ENCODE measurements at regions not wholly inside any gene's neighbourhood (a gene's known extent, or its start where the extent isn't known, plus 50 kb on each side); places are given as distances from the start of the nearest gene placed in this dataset.

DNA sequence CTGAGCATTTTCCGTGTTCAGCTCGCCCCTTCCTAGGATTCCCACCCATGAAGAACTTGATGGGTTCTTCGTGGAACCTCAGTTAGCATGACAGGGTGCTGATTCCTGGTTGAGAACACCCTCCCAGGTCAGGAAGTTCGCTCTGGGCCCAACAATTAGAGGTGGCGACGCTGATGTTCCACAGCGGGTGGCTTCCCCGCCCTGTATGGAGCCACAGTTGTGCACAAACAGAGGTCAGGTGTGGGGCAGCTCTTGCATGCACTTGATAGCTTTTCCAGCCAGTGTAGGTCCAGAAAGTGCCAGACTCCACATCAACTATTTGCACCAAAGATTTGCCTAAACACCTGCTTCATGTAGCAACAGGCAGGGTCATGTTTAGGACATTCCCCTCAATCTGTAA is 788.2 kb downstream of the MED13L start:
- no peak overlapping the region for H3K27ac Mint-ChIP-seq
- DNase-seq = no peak
- TF ChIP-seq, protein P1, sequence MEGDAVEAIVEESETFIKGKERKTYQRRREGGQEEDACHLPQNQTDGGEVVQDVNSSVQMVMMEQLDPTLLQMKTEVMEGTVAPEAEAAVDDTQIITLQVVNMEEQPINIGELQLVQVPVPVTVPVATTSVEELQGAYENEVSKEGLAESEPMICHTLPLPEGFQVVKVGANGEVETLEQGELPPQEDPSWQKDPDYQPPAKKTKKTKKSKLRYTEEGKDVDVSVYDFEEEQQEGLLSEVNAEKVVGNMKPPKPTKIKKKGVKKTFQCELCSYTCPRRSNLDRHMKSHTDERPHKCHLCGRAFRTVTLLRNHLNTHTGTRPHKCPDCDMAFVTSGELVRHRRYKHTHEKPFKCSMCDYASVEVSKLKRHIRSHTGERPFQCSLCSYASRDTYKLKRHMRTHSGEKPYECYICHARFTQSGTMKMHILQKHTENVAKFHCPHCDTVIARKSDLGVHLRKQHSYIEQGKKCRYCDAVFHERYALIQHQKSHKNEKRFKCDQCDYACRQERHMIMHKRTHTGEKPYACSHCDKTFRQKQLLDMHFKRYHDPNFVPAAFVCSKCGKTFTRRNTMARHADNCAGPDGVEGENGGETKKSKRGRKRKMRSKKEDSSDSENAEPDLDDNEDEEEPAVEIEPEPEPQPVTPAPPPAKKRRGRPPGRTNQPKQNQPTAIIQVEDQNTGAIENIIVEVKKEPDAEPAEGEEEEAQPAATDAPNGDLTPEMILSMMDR (IDR thresholded peaks at IDR 0.05) = no peak
- H3K36me3 Mint-ChIP-seq (ENCODE audit: low read depth) = no peaks in the 10 kb centered on the region
- H3K9me3 Mint-ChIP-seq = peaks cover 5% of the 10 kb centered on the region
- peaks cover 6% of the 10 kb centered on the region for H3K27me3 Mint-ChIP-seq (ENCODE audit: insufficient read depth)
- H3K4me1 Mint-ChIP-seq (ENCODE audit: low read depth) = no peaks in the 10 kb centered on the region
- no peak overlapping the region for H3K4me3 Mint-ChIP-seq

DNA sequence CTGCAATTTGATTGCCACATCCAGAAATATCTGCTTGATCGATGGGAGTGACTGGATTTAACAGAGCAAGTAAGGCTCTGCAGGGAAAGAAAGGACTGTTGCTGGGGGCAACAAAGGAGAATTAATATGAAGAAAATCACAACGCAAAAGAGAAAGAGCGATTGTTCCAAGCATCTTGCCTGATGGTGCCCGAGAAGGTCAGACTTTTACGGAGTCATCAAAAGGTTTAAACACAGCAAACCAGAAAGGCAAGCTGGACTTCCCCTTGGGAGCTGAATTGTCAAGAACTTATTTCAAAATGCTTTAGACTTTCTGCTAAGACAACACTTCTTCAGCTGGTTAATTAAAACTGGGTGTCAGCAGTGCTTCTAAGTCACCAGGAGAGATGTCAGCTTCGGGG is 791.5 kb downstream of the MED13L start:
- Mint-ChIP-seq H3K27ac (no peak overlapping the region), H3K4me3 (no peak overlapping the region), H3K4me1 (ENCODE audit: low read depth) (no peaks in the 10 kb centered on the region; the same call in 1 of the 2 replicates), H3K27me3 (ENCODE audit: insufficient read depth) (peaks cover 6% of the 10 kb centered on the region), H3K36me3 (ENCODE audit: low read depth) (no peaks in the 10 kb centered on the region), H3K9me3 (no peaks in the 10 kb centered on the region; the same call in 1 of the 2 replicates)
- no peak for DNase-seq
- TF ChIP-seq, protein P1 (IDR thresholded peaks at IDR 0.05) = no peak

DNA sequence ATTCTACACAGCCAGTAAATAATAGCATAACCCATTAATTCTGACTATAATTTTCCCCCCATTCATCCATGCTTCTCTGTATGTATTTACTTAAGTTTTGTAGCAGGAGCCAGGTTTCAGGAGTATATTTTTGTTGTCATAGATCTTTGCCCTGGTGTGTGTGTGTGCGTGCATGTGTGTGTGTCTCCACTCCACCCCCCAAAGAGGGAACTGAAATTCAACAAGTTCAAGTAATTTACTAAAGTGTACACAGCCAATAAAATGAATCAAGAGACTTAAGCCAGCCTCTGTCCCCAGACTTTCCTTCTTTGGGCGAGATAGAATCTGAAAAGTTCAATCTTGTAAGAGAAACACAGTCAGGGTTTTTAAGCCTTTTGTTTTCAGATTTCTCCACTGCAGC is 792.0 kb downstream of the MED13L start:
- no peak overlapping the region for H3K27ac Mint-ChIP-seq
- no peak for DNase-seq
- H3K4me1 Mint-ChIP-seq (ENCODE audit: low read depth) = no peaks in the 10 kb centered on the region; the same call in 1 of the 2 replicates
- TF ChIP-seq, protein P1 (IDR thresholded peaks at IDR 0.05) = no peak
- no peaks in the 10 kb centered on the region; the same call in 1 of the 2 replicates for H3K9me3 Mint-ChIP-seq
- peaks cover 6% of the 10 kb centered on the region for H3K27me3 Mint-ChIP-seq (ENCODE audit: insufficient read depth)
- no peak overlapping the region for H3K4me3 Mint-ChIP-seq
- H3K36me3 Mint-ChIP-seq (ENCODE audit: low read depth) = no peaks in the 10 kb centered on the region

DNA sequence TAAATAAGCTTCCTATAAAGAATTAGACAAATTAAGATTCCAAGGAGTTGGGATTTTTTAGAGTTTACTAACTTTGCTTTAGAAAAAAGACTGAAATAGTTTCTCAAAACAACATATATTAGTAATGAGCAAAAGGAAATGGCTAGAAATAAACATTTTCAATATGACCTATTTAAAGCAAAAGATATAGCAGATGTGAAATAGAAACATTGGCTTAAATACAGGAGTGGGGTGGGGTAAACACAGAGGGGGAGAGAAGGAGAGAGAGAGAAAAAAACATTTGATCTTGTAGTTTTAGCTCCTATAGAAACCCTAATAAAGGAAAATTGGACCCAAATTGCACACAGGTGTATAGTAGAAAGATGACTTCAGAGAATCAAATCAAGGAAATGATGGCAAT is 794.5 kb downstream of the MED13L start:
- TF ChIP-seq, protein P1 (IDR thresholded peaks at IDR 0.05) = no peak
- DNase-seq = no peak
- Mint-ChIP-seq H3K27ac (no peak overlapping the region), H3K4me3 (no peak overlapping the region), H3K4me1 (ENCODE audit: low read depth) (no peaks in the 10 kb centered on the region; the same call in 1 of the 2 replicates), H3K36me3 (ENCODE audit: low read depth) (no peaks in the 10 kb centered on the region), H3K27me3 (ENCODE audit: insufficient read depth) (peaks cover 6% of the 10 kb centered on the region), H3K9me3 (no peaks in the 10 kb centered on the region; the same call in 1 of the 2 replicates)

DNA sequence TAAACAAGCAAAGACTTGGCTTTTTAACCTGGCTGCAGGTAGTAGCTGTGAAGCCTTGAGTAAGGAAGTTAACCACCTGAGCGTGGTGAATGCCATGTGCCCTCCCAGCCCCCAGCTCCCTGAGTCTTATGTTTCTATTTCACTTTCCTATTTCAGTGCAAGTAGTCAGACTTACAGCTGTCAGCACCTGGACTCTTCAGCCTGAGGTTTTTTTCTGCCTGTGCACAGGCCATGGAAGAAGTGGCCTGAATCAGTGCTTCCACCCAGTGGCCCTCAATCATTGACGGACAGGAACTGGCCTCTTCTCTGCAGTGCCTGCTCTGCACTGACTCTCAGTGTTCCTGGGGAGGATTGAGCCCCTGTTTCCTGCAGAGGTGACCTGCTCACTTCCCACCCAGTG is 796.4 kb downstream of the MED13L start:
- Mint-ChIP-seq H3K4me1 (ENCODE audit: low read depth) (no peaks in the 10 kb centered on the region; the same call in 1 of the 2 replicates), H3K27ac (no peak overlapping the region), H3K4me3 (no peak overlapping the region), H3K27me3 (ENCODE audit: insufficient read depth) (peaks cover 1% of the 10 kb centered on the region), H3K36me3 (ENCODE audit: low read depth) (no peaks in the 10 kb centered on the region), H3K9me3 (no peaks in the 10 kb centered on the region; the same call in 1 of the 2 replicates)
- TF ChIP-seq, protein P1 (IDR thresholded peaks at IDR 0.05) = no peak
- no peak for DNase-seq

DNA sequence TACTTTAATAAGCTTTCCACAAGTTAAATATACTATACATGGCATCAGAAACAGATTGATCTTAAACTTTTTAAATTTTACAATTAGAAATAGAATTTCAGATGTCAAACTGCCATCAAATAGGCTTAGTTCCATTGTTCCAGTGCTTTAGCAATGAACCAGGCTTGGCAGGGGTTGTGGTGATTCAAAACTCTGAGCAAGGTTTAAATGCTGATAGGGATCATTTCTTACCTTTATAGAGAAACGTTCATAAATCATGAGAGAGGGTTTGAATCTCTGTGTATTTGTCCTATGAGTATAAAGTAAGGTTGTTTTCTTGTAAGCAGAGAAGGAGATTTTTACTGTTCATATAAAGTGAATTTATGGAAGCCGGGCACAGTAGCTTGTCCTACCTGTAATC is 794.5 kb upstream of the TBX3 start:
- Mint-ChIP-seq H3K9me3 (no peaks in the 10 kb centered on the region), H3K4me3 (no peak overlapping the region), H3K27me3 (ENCODE audit: insufficient read depth) (no peaks in the 10 kb centered on the region), H3K4me1 (ENCODE audit: low read depth) (no peaks in the 10 kb centered on the region; the same call in 1 of the 2 replicates), H3K27ac (no peak overlapping the region), H3K36me3 (ENCODE audit: low read depth) (no peaks in the 10 kb centered on the region)
- DNase-seq = no peak
- TF ChIP-seq, protein P1 (IDR thresholded peaks at IDR 0.05) = no peak
